T-cell (primary cell): ENCODE measurements at regions not wholly inside any gene's neighbourhood (a gene's known extent, or its start where the extent isn't known, plus 50 kb on each side); places are given as distances from the start of the nearest gene placed in this dataset.

Source experiments
- ATAC-seq, 4 experiments: fragments of 200-7000 bp in 3 of 4; fragments of 150-1000 bp in 1 of 4; cut with Tn5 transposase; replicated peaks in 1 of 4; 1 replicate in 3 of 4; 2 replicates in 1 of 4; pipeline ENCODE4 v1.10.0; 2021; ENCODE audit warnings: moderate library complexity in 3 of 4, mild to moderate bottlenecking in 2 of 4, moderate number of reproducible peaks in 1 of 4
- CTCF ChIA-PET, 2 donors: fragments of 300-600 bp; sonication (Branson Sonifier 250); formaldehyde crosslinking; loops; one replicate each; lab custom pipeline; 2022; ENCODE audit warnings: antibody characterized with exemption in 2 of 2; lab: Charles Lee
- POLR2A ChIA-PET, 2 donors: fragments of 300-600 bp; sonication (Branson Sonifier 250); formaldehyde crosslinking; loops; one replicate each; lab custom pipeline; 2022; ENCODE audit warnings: antibody characterized with exemption in 2 of 2; lab: Charles Lee
- DNase-seq, 35 experiments: peaks; one replicate each; pipeline versions ENCODE4 v3.0.0 to v3.0.0-alpha.2; 2013 to 2023
- H3K27ac ChIP-seq: one replicate; pipeline ENCODE4 v1.5.1; 2013; ENCODE audit warnings: low read length
- H3K27me3 ChIP-seq, 2 experiments: replicated peaks in 1 of 2; 1 replicate in 1 of 2; 2 replicates in 1 of 2; pipeline versions ENCODE4 v1.6.1 to v1.7.0; 2013; ENCODE audit warnings: low read length in 1 of 2, mixed read lengths in 1 of 2; ENCODE audit not compliant: control insufficient read depth in 2 of 2, insufficient read depth in 2 of 2; ENCODE audit errors: extremely low read depth in 1 of 2
- H3K36me3 ChIP-seq, 2 donors: 1 replicate in 1 of 2; 2 replicates in 1 of 2; pipeline versions ENCODE4 v1.6.1 to v1.7.0; 2013; ENCODE audit warnings: low read length in 1 of 2; ENCODE audit not compliant: control insufficient read depth in 2 of 2, insufficient read depth in 1 of 2; ENCODE audit errors: extremely low read depth in 1 of 2
- H3K4me1 ChIP-seq, 2 experiments: 1 replicate in 1 of 2; 2 replicates in 1 of 2; pipeline versions ENCODE4 v1.6.1 to v1.7.0; 2013; ENCODE audit warnings: low read length in 2 of 2, mixed read lengths in 1 of 2; ENCODE audit not compliant: insufficient read depth in 2 of 2, control insufficient read depth in 1 of 2; ENCODE audit errors: extremely low read depth in 1 of 2
- H3K4me3 ChIP-seq, 2 donors: 1 replicate in 1 of 2; 2 replicates in 1 of 2; pipeline versions ENCODE4 v1.5.1 to v1.7.0; 2013; ENCODE audit warnings: mild to moderate bottlenecking in 2 of 2, low read length in 1 of 2, moderate library complexity in 1 of 2; ENCODE audit not compliant: control insufficient read depth in 1 of 2; ENCODE audit errors: extremely low read depth in 1 of 2
- H3K9me3 ChIP-seq: 2 replicates; pipeline ENCODE4 v1.7.0; 2013
- H3K27ac Mint-ChIP-seq, 2 donors: one replicate each; pipeline ENCODE4 v1.8.0; 2020 to 2021; ENCODE audit warnings: mild to moderate bottlenecking in 2 of 2, mixed read lengths in 2 of 2
- H3K27me3 Mint-ChIP-seq, 2 donors: one replicate each; pipeline ENCODE4 v1.8.0; 2021 to 2022; ENCODE audit warnings: mixed read lengths in 2 of 2
- H3K36me3 Mint-ChIP-seq: one replicate; pipeline ENCODE4 v1.8.0; 2021; ENCODE audit warnings: mixed read lengths
- H3K4me1 Mint-ChIP-seq, 3 donors: one replicate each; pipeline ENCODE4 v1.8.0; 2020 to 2022; ENCODE audit warnings: mixed read lengths in 3 of 3, mild to moderate bottlenecking in 1 of 3
- H3K4me3 Mint-ChIP-seq, 3 donors: one replicate each; pipeline ENCODE4 v1.8.0; 2020 to 2022; ENCODE audit warnings: mild to moderate bottlenecking in 3 of 3, mixed read lengths in 3 of 3, moderate library complexity in 3 of 3
- H3K9me3 Mint-ChIP-seq, 3 donors: one replicate each; pipeline ENCODE4 v1.8.0; 2020 to 2022; ENCODE audit warnings: mixed read lengths in 3 of 3
- WGBS: methylation state at CpG from one replicate; pipeline ENCODE4 v1.1.5; 2013; ENCODE audit warnings: missing lambda C conversion rate; ENCODE audit not compliant: insufficient coverage; 5-methylcytosine and 5-hydroxymethylcytosine counted together

DNA sequence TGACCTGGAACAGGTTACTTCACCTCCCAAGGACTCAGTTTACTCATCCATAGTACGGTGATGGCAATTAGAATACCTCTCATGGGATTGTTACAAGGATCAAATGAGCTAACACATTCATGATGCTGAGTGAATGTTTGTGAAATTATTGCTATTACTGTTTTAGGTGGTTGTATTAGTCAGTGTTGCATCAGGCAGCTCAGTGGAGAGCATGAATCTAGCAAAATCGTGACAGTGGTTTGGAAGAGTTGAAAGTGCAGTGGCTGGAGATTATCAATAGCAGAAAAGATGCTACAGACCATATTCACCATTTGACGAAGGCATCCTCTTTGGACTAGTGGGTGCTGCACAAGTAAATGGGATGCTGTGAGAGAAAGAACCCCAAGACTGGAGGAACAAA lies 50.4 kb upstream of the CTNNBL1 start:
- Mint-ChIP-seq H3K9me3 (no peaks in the 10 kb centered on the region), H3K36me3 (no peaks in the 10 kb centered on the region), H3K27me3 (peaks cover 50 to 51% of the 10 kb centered on the region in 2 donors), H3K4me1 (no peaks in the 10 kb centered on the region), H3K4me3 (no peak overlapping the region), H3K27ac (no peak overlapping the region)
- ChIA-PET POLR2A (no interaction called here), CTCF (no interaction called here)
- no peaks in the 10 kb centered on the region for H3K36me3 ChIP-seq
- H3K27me3 ChIP-seq: peaks cover 2 to 36% of the 10 kb centered on the region in 2 experiments
- DNase-seq: no peak
- H3K4me3 ChIP-seq: no peak overlapping the region
- 0% methylated on average over 1 of the region's 3 CpGs for WGBS
- ATAC-seq: no peak
- no peaks in the 10 kb centered on the region for H3K9me3 ChIP-seq
- no peaks in the 10 kb centered on the region for H3K4me1 ChIP-seq
- no peak overlapping the region for H3K27ac ChIP-seq

DNA sequence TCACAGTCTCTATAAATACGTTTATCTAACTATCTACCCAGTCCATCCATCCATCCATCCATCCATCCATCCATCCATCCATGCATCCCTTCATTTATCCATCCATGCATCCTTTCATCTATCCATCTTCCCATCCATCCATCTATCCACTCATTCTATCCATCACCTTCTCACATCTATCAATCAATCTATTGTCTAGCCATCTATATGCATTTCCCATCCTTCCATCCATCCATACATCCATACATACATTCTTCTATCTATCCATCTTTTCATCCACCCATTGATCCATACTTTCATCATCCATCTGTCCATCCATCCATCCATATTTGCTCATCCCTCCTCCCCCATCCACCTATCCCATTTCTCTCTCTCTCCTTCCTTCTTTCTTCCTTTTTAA lies 51.6 kb upstream of the CTNNBL1 start:
- ATAC-seq: no peak

DNA sequence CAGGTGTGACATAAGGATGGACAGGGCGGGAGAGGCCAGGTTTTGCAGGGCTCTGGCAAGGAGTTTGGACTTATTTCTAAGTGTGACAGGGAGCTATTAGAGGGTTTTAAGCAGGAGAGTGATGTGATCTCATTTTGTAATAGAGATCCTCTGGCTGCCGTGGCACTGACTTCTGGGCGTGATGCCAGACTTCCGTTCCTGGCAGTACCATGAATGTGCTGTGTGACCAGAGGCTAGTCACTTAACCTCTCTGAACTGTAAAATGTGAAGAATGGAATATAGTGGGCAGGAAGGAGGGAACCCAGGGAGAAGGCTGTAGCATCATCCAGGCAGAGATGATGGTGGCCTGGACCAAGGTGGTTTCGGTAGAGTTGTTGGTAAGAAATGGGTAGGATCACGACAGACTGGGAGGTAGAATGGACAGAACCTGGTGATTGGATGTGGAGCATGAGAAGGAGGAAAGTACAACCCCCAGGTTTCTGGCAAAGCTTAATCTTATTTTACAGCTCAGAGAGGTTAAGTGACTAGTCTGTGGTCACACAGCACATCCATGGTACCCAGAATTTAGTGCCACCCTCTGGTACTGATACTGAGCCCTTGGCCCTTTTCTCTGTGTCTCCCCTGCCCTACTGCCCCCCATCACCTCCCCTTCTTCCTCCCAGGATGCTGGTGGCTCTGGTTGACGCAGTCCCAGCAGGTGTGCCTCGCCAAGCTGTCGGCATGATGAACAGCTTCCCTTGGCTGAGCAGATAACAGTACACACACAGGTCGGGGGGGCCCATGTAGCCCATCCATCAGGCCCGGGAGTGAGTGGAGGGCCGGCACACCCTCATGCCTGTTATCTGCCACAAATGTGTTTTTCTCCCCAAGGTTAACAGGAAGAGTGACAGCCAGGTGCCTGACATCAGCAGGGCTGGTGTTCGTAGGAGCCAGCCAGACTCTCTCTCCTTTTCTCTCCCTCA lies 52.9 kb upstream of the CTNNBL1 start:
- Histone ChIP-seq H3K36me3 (no peaks in the 10 kb centered on the region), H3K27me3 (peaks cover 2 to 45% of the 10 kb centered on the region in 2 experiments), H3K27ac (no peak overlapping the region), H3K4me1 (no peaks in the 10 kb centered on the region), H3K4me3 (no peak overlapping the region), H3K9me3 (no peaks in the 10 kb centered on the region)
- peaks cover 47 to 50% of the 10 kb centered on the region in 2 donors for H3K27me3 Mint-ChIP-seq
- H3K27ac Mint-ChIP-seq: no peak overlapping the region
- H3K36me3 Mint-ChIP-seq: no peaks in the 10 kb centered on the region
- 48% methylated on average over 12 of the region's 13 CpGs for WGBS
- POLR2A ChIA-PET: no interaction called here
- CTCF ChIA-PET: no interaction called here
- H3K4me3 Mint-ChIP-seq: no peak overlapping the region
- H3K4me1 Mint-ChIP-seq: no peaks in the 10 kb centered on the region
- DNase-seq: no peak
- ATAC-seq: no peak
- H3K9me3 Mint-ChIP-seq: peaks cover 0 to 2% (median under 1%) of the 10 kb centered on the region in 3 donors

More for the DNA sequence above, 51.6 kb upstream of the CTNNBL1 start:
- no peaks in the 10 kb centered on the region for H3K36me3 Mint-ChIP-seq
- WGBS: 85% methylated on average over 1 of the region's 1 CpG
- peaks cover 45 to 54% of the 10 kb centered on the region in 2 donors for H3K27me3 Mint-ChIP-seq
- no peak overlapping the region for H3K4me3 Mint-ChIP-seq
- H3K27ac ChIP-seq: no peak overlapping the region
- no peaks in the 10 kb centered on the region for H3K4me1 ChIP-seq
- POLR2A ChIA-PET: no interaction called here
- CTCF ChIA-PET: no interaction called here
- no peak overlapping the region for H3K27ac Mint-ChIP-seq
- H3K27me3 ChIP-seq: peaks cover 2 to 33% of the 10 kb centered on the region in 2 experiments
- no peaks in the 10 kb centered on the region for H3K9me3 Mint-ChIP-seq
- no peaks in the 10 kb centered on the region for H3K4me1 Mint-ChIP-seq
- H3K36me3 ChIP-seq: no peaks in the 10 kb centered on the region
- H3K9me3 ChIP-seq: no peaks in the 10 kb centered on the region
- DNase-seq: no peak
- no peak overlapping the region for H3K4me3 ChIP-seq

DNA sequence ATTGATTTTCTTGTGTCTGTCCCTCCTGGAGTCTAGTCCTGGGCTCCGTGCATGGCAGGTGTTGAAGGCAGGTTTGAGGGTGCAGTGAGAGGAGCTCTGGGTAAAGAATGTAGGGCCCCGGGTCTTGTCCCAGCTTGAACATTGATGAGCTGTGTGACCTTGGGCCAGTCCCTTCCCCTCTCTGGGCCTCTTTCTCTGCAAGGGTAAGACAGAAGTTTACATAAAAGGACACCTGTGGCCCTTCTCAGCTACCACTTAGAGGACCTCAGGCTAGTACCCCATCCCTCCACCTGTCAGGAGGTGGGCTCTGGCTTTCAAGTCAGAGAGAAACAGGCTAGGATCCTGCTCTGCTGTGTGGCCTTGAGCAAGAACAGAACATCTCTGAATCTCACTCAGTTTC lies 55.3 kb upstream of the CTNNBL1 start:
- WGBS: 80% methylated on average over 1 of the region's 2 CpGs
- Histone ChIP-seq H3K9me3 (no peaks in the 10 kb centered on the region), H3K4me3 (no peak overlapping the region), H3K27me3 (peaks cover 2 to 48% of the 10 kb centered on the region in 2 experiments), H3K36me3 (no peaks in the 10 kb centered on the region), H3K27ac (no peak overlapping the region), H3K4me1 (no peaks in the 10 kb centered on the region)
- peaks cover 51% of the 10 kb centered on the region in 2 donors for H3K27me3 Mint-ChIP-seq
- DNase-seq (no peak), ATAC-seq (no peak)
- H3K9me3 Mint-ChIP-seq: peaks cover 0 to 7% (median 6%) of the 10 kb centered on the region in 3 donors
- CTCF ChIA-PET: no interaction called here
- H3K4me3 Mint-ChIP-seq: no peak overlapping the region
- no peak overlapping the region for H3K27ac Mint-ChIP-seq
- POLR2A ChIA-PET: no interaction called here
- H3K36me3 Mint-ChIP-seq: no peaks in the 10 kb centered on the region
- H3K4me1 Mint-ChIP-seq: no peaks in the 10 kb centered on the region

DNA sequence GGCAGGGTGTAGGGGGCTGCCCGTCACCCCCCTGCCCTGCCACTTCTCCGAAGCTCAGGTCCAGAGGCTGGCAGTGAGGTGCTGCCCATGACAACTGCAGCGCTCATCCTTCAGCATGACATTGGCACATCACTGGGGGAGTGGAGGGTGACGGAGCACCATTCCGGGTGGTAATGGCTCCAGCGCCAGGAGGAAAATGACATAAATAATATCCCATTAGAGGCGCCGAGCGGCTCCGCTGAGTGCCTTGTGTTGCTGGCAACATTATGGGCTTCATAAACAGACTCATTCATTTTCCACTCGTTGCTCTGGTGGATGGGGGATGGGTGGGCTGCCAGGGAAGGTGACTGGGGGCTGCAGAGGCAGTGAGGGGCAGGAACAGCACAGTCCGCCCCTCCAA lies 56.9 kb upstream of the CTNNBL1 start:
- WGBS: 83% methylated on average over 1 of the region's 12 CpGs
- ATAC-seq: no peak
- Mint-ChIP-seq H3K4me3 (no peak overlapping the region), H3K27me3 (peaks cover 51 to 57% of the 10 kb centered on the region in 2 donors), H3K27ac (no peak overlapping the region), H3K9me3 (peaks cover 0 to 7% (median 6%) of the 10 kb centered on the region in 3 donors), H3K4me1 (no peaks in the 10 kb centered on the region), H3K36me3 (no peaks in the 10 kb centered on the region)
- ChIA-PET CTCF (no interaction called here), POLR2A (no interaction called here)
- Histone ChIP-seq H3K36me3 (no peaks in the 10 kb centered on the region), H3K27ac (no peak overlapping the region), H3K4me1 (no peaks in the 10 kb centered on the region), H3K9me3 (no peaks in the 10 kb centered on the region), H3K27me3 (peaks cover 0 to 60% of the 10 kb centered on the region in 2 experiments), H3K4me3 (no peak overlapping the region)
- no peak for DNase-seq

DNA sequence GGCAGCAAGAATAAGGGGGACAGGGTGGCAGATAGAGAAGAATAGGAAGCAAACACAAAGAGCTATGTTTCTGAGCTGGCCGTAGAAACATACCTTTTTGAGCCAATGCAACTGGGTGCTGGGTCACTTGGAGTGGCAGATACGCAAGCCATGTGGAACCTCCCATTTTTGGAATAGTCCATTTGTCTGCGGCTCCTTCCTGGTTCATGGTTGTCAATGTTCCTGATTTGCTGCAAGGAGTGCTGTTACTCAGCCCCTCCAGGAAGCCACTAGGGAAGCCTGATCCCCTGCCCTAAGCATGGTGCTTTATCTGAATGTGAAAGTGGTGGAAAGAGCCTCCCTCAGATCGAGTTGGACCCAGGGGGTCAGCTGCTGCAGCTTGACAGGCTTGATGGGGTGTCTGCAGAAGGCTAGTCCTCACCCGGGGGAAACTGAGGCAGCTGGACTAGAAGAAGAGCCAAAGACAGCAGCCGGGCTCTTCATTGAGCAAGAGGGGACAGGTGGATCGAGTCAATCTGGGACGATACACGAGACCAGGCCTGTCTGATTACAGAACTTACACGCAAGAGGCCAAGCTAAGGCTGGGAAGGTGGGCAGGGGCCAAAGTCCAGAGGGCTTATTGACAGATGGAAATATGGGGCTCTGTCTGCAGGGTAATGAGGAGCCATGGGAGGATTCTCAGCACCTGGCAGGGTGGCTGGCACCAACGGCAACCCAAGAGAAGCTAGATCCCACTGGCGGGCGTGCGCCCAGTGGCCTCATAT lies 57.4 kb upstream of the CTNNBL1 start:
- no peaks in the 10 kb centered on the region for H3K36me3 Mint-ChIP-seq
- H3K4me1 Mint-ChIP-seq: no peaks in the 10 kb centered on the region
- H3K4me3 Mint-ChIP-seq: no peak overlapping the region
- H3K27me3 Mint-ChIP-seq: peaks cover 49 to 53% of the 10 kb centered on the region in 2 donors
- Histone ChIP-seq H3K27ac (no peak overlapping the region), H3K36me3 (no peaks in the 10 kb centered on the region), H3K4me3 (no peak overlapping the region), H3K27me3 (peaks cover 2 to 65% of the 10 kb centered on the region in 2 experiments), H3K9me3 (no peaks in the 10 kb centered on the region), H3K4me1 (no peaks in the 10 kb centered on the region)
- no peak for DNase-seq
- WGBS: 80% methylated on average over 10 of the region's 14 CpGs
- H3K27ac Mint-ChIP-seq: no peak overlapping the region
- no peak for ATAC-seq
- H3K9me3 Mint-ChIP-seq: peaks cover 0 to 7% (median 6%) of the 10 kb centered on the region in 3 donors
- ChIA-PET CTCF (no interaction called here), POLR2A (no interaction called here)
